HG03558 (cell line): ENCODE measurements at regions not wholly inside any gene's neighbourhood (a gene's known extent, or its start where the extent isn't known, plus 50 kb on each side); places are given as distances from the start of the nearest gene placed in this dataset.
"Not testable (repeated sequence)": the region's sequence is repeated elsewhere in the genome, so short reads cannot be mapped to it uniquely, and the experiment has no call there.

ENCODE experiments used
- ATAC-seq: cut with Tn5 transposase; IDR thresholded peaks from one replicate; pipeline ENCODE4 v1.9.1; 2021; ENCODE audit warnings: moderate number of reproducible peaks; ENCODE audit not compliant: unreplicated experiment; ENCODE audit errors: extremely low read depth

- no peak for ATAC-seq
Measured at GRCh38 chr10:78331391-78331922, 297.8 kb downstream of the RPS24 start.

DNA sequence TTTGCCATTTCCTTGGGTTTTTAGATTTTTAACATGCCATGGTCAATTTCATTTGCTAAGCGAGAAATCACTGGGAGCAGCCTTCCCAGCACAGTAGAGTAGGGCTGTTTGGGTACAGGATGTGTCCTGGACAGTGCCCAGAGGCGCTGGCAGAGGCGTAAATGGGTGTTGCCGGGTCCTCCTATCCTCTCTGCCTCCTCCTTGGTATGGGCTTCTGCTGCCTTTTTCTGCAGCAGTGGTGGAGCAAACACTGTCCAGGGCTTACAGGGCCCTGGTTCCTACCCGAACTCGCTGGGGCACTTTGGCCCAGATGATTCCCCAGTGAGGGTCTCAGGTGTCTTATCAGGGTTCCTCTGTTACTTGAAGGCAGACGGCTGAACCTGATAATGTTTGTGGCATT is 298.3 kb downstream of the RPS24 start:
- ATAC-seq: no peak

- ATAC-seq: no peak
Measured at GRCh38 chr10:78332657-78333056, 299.0 kb downstream of the RPS24 start.

DNA sequence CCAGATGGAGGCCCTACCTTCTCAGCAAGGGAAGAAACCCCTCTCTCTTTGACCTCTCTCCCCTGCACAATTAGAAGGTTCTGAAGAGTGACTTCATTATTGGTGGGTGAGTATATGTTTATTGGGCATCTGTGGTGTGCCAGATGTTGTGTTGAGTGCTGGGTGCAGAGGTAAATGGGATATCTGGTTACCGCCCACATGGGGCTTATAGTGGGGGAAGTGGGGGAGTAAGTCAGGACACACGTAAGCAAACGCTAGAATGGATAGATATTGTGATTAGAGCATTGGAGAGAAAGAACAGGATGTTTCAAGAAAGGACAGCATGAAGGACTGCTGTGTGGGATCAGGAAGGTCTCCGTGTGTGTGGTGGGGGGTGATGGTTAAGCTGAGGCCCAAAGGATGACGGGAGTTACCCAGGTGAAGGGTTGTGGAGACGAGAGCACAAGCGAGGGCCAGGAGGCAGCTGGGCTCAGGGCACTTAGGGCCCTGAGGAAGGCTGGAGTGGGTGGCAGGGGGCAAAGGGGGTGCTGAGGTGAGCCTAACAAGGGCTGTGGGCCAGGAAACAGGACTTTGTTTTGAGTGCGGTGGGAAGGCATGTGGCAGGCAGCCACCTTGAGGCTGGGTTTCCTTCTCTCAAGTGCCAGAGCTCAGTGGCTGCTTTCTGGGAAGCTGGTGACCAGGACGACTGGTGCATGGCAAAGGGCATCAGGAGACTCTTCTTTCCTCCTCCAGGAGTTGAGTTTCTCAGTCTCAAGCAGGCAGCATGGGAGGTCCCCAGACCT is 299.9 kb downstream of the RPS24 start:
- ATAC-seq: no peak

DNA sequence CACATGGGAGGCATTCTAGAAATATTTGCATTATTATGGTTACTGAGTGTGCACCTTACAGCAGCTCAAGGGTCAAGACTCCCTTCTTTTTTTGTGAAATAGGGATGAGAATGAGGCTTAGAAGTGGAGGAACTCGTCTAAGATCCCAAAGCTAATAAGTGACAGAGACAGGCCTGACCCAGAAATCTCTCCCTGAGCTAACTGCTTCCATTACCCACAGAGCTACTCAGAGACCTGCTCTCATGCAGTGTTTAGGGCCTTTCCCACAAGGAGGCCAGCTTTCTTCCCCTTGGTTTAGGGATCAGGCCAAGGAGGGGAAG is 301.7 kb downstream of the RPS24 start:
- ATAC-seq: no peak

- ATAC-seq: no peak
Measured at GRCh38 chr10:78335691-78336401, 302.2 kb downstream of the RPS24 start.

DNA sequence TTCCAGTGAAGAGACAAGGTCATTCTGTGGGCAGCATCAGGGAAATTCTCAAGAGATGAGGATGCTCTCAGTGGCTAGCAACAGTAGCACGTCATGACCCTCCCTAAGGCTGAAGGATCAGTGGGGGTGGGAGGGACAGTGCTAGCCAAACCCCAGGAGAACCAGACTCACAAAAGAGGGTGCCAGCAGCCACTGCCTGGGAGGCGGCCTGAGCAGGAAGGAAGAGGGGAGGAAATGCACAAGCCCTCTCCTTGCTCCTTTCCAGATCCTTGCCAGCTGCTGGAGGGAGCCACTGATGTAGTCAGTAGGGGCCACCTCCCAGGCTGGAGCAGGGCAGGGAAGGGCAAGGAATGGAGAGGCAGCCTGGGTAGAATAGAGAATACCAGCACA is 302.7 kb downstream of the RPS24 start:
- no peak for ATAC-seq

GRCh38 chr10:78337016-78337415 is 303.4 kb downstream of the RPS24 start:
- no peak for ATAC-seq

GRCh38 chr10:78337646-78338391 is 304.2 kb downstream of the RPS24 start:
- no peak for ATAC-seq

GRCh38 chr10:78338717-78339116 is 305.1 kb downstream of the RPS24 start:
- no peak for ATAC-seq

DNA sequence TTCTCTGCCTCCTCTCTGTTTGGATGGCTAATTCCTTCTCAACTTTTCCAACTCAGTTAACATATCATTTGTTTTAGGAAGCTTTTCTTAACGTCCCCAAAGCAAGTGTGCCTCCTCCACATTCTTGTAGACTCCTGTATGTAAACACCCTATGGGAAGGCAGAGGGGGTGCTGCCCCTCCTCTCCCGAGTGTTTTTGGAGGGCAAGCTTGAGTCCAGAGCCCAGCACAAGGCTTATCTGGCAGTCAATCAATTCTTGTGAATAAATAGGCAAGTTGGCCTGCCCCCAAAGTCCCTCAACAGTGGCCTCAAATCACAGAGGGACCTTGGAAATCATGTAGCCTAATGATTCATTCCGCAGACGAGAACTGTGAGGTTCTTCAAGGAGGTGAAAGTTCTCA is 305.6 kb downstream of the RPS24 start:
- ATAC-seq: no peak

- ATAC-seq: no peak
Measured at GRCh38 chr10:78341953-78342614, 308.4 kb downstream of the RPS24 start.

DNA sequence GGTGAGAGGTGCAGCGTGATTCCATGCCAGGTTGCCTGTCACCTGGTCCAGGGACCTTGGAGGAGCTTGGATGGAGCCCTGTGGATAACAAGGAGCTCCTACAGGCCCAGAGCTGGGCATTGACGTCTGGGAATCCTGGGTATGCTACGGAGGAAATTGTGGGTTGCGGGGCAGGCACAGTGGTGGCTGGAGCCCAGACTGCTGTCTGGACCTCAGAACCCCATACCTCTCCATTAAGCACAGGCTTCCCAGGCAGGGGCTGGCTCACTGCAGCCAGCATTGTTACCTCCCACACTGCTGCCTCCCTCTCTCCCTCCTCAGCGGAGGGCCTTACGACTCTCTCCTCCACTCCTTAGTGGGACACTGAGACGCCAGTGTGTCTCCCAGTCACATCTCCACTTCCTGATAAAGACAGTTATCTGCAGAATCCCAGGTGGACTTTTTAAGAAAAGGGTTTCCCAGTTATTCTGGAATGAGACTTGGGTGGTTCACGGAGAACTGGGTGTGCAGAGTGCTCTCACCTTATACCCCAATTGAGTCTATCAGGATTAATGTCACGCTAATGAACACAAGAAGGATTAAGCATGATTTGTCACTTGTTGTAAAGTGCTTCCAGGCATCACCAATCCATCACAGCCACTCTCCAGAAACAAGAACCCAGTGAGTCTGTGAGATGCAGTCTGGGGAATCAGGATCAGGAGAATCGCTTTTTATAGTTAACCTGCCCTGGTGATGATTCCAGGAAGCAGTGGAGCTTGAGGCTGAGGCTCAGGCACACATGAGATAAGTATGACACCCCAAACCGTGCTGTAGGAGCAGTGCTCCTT is 309.4 kb downstream of the RPS24 start:
- no peak for ATAC-seq

- not testable (repeated sequence) for ATAC-seq
Measured at GRCh38 chr10:78344257-78344656, 310.6 kb downstream of the RPS24 start.

DNA sequence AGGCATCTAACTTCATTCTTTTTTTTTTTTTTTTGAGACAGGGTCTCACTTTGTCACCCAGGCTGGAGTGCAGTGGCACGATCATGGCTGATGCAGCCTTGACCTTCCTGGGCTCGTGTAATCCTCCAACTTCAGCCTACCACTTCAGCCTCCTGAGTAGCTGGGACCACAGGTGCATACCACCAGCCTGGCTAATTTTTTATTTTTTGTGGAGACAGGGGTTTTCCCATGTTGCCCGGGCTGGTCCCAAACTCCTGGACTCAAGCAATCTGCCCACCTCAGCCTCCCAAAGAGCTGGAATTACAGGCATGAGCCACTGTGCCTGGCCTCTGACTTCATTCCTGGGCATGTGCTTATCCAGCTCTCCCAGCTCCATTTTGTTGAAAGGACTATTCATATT is 311.9 kb downstream of the RPS24 start:
- not testable (repeated sequence) for ATAC-seq

- ATAC-seq: no peak
Measured at GRCh38 chr10:78346721-78347120, 313.1 kb downstream of the RPS24 start.

- ATAC-seq: no peak
Measured at GRCh38 chr10:78348411-78349164, 314.9 kb downstream of the RPS24 start.

GRCh38 chr10:78349165-78349516 is 315.5 kb downstream of the RPS24 start:
- ATAC-seq: no peak
